ENCODE measurements at regions not wholly inside any gene's neighbourhood (a gene's known extent, or its start where the extent isn't known, plus 50 kb on each side); places are given as distances from the start of the nearest gene placed in this dataset.
"Not testable (repeated sequence)": the region's sequence is repeated elsewhere in the genome, so short reads cannot be mapped to it uniquely, and the experiment has no call there.

DNA sequence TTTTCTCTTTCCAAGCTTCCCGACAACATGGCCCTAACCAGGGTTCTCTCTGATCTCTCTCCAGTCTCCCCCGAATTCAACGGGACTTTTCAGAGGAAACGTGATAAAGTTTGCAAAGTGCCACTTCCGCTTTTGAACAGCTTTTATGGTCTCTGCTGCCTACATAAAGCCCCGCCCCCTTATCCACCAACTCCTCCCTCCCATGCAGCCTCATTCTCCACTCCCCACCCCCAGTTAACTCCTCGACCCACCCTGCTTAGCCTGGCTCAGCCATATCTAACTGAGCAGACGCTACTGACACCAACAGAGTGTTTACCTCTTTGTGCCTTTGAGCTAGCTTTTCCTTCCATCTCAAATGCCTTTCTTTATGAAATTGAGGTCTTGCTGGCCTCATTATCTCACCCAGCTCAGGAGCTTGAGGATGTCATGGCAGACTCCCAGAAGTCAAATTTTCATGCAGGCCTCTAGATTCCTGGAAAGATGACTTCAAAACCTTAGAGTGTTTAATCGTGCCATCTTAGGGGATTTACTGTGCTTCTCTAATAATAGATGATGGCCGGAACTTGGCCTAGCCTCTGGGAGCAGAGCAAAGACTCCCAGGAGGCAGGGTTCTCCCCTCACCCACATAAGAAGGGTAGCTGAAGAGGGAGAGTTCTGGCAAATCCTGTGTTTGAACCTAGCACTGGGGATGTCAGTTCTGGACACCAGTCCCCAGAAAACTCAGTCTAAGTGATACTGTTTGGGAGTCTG, 606.0 kb downstream of the BCOR start:
- Histone ChIP-seq H3K27me3 (ENCODE audit: low read length) (peaks cover 19% of the 10 kb centered on the region), H3K9ac (ENCODE audit: low read length) (no peak overlapping the region), H3K79me2 (ENCODE audit: low read length) (no peaks in the 10 kb centered on the region), H3K9me3 (ENCODE audit: low read length) (no peaks in the 10 kb centered on the region), H2AFZ (ENCODE audit: low read length) (no peak overlapping the region), H3K4me3 (ENCODE audit: low read length) (no peak overlapping the region), H3K9me2 (replicated peaks; ENCODE audit: low read length) (no peaks in the 10 kb centered on the region), H3F3A (ENCODE audit: low read length, unreplicated experiment) (no peaks in the 10 kb centered on the region), H3K4me2 (ENCODE audit: low read length) (no peak overlapping the region), H3K27ac (ENCODE audit: low read length) (no peak overlapping the region), H3K36me3 (ENCODE audit: low read depth, low read length) (no peaks in the 10 kb centered on the region), H3K4me1 (ENCODE audit: insufficient read depth, low read length) (no peaks in the 10 kb centered on the region), H4K20me1 (ENCODE audit: low read length) (no peaks in the 10 kb centered on the region)
- ChIA-PET POLR2A (ENCODE audit: unreplicated experiment) (no interaction called here), CTCF (no interaction called here)
- intact Hi-C loops (cut with micrococcal nuclease) = no loop called here
- no TSS peak for BruUV-seq (replicated peaks)
- TF ChIP-seq, protein P1, sequence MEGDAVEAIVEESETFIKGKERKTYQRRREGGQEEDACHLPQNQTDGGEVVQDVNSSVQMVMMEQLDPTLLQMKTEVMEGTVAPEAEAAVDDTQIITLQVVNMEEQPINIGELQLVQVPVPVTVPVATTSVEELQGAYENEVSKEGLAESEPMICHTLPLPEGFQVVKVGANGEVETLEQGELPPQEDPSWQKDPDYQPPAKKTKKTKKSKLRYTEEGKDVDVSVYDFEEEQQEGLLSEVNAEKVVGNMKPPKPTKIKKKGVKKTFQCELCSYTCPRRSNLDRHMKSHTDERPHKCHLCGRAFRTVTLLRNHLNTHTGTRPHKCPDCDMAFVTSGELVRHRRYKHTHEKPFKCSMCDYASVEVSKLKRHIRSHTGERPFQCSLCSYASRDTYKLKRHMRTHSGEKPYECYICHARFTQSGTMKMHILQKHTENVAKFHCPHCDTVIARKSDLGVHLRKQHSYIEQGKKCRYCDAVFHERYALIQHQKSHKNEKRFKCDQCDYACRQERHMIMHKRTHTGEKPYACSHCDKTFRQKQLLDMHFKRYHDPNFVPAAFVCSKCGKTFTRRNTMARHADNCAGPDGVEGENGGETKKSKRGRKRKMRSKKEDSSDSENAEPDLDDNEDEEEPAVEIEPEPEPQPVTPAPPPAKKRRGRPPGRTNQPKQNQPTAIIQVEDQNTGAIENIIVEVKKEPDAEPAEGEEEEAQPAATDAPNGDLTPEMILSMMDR (conservative IDR thresholded peaks at IDR 0.05; ENCODE audit: low read depth, low read length) = no peak
- TF ChIP-seq EZH2 (IDR thresholded peaks at IDR 0.05; ENCODE audit: low read length, unreplicated experiment) = no peak
- no peak for TF ChIP-seq EZH2phosphoT487 (IDR thresholded peaks at IDR 0.05; ENCODE audit: borderline replicate concordance, low read length)
- DNase-seq (no peak), ATAC-seq (no peak)

- Histone ChIP-seq H3K27me3 (ENCODE audit: low read length) (peaks cover 10% of the 10 kb centered on the region), H3K4me2 (ENCODE audit: low read length) (no peak overlapping the region), H3K9me3 (ENCODE audit: low read length) (no peaks in the 10 kb centered on the region), H3F3A (ENCODE audit: low read length, unreplicated experiment) (no peaks in the 10 kb centered on the region), H3K9ac (ENCODE audit: low read length) (no peak overlapping the region), H3K36me3 (ENCODE audit: low read depth, low read length) (no peaks in the 10 kb centered on the region), H3K27ac (ENCODE audit: low read length) (no peak overlapping the region), H3K79me2 (ENCODE audit: low read length) (no peaks in the 10 kb centered on the region), H3K4me1 (ENCODE audit: insufficient read depth, low read length) (no peaks in the 10 kb centered on the region), H3K4me3 (ENCODE audit: low read length) (no peak overlapping the region), H2AFZ (ENCODE audit: low read length) (no peak overlapping the region), H3K9me2 (replicated peaks; ENCODE audit: low read length) (no peaks in the 10 kb centered on the region), H4K20me1 (ENCODE audit: low read length) (no peaks in the 10 kb centered on the region)
- DNase-seq = no peak
- intact Hi-C loops (cut with micrococcal nuclease) = no loop called here
- ChIA-PET POLR2A (ENCODE audit: unreplicated experiment) (no interaction called here), CTCF (no interaction called here)
- TF ChIP-seq EZH2 (IDR thresholded peaks at IDR 0.05; ENCODE audit: low read length, unreplicated experiment) (no peak), EZH2phosphoT487 (IDR thresholded peaks at IDR 0.05; ENCODE audit: borderline replicate concordance, low read length) (no peak)
- TF ChIP-seq, protein P1 (conservative IDR thresholded peaks at IDR 0.05; ENCODE audit: low read depth, low read length) = no peak
- no TSS peak for BruUV-seq (replicated peaks)
- no peak for ATAC-seq
These were observed 605.1 kb downstream of the BCOR start for GRCh38 chrX:39492497-39493162.

GRCh38 chrX:39493168-39493567, 604.6 kb downstream of the BCOR start:
- ChIA-PET POLR2A (ENCODE audit: unreplicated experiment) (no interaction called here), CTCF (no interaction called here)
- no peaks in the 10 kb centered on the region for H3K9me3 ChIP-seq (ENCODE audit: low read length)

GRCh38 chrX:39497117-39497516, 600.6 kb downstream of the BCOR start:
- H3K9ac ChIP-seq (ENCODE audit: low read length); H3K4me2 ChIP-seq (ENCODE audit: low read length); POLR2A ChIA-PET (ENCODE audit: unreplicated experiment); H3K9me2 ChIP-seq (replicated peaks; ENCODE audit: low read length); H3K27ac ChIP-seq (ENCODE audit: low read length); H3K4me3 ChIP-seq (ENCODE audit: low read length); H2AFZ ChIP-seq (ENCODE audit: low read length); H3K79me2 ChIP-seq (ENCODE audit: low read length); ATAC-seq; H3K36me3 ChIP-seq (ENCODE audit: low read depth, low read length); H3K4me1 ChIP-seq (ENCODE audit: insufficient read depth, low read length); H3K9me3 ChIP-seq (ENCODE audit: low read length); BruUV-seq (replicated peaks); intact Hi-C loops (cut with micrococcal nuclease); DNase-seq; H3K27me3 ChIP-seq (ENCODE audit: low read length); H3F3A ChIP-seq (ENCODE audit: low read length, unreplicated experiment); H4K20me1 ChIP-seq (ENCODE audit: low read length); CTCF ChIA-PET: not testable (repeated sequence)

More at GRCh38 chrX:39493168-39493567, 604.6 kb downstream of the BCOR start:
- Histone ChIP-seq H3F3A (ENCODE audit: low read length, unreplicated experiment) (no peaks in the 10 kb centered on the region), H3K4me2 (ENCODE audit: low read length) (no peak overlapping the region), H4K20me1 (ENCODE audit: low read length) (no peaks in the 10 kb centered on the region), H3K27ac (ENCODE audit: low read length) (no peak overlapping the region), H3K79me2 (ENCODE audit: low read length) (no peaks in the 10 kb centered on the region), H3K4me1 (ENCODE audit: insufficient read depth, low read length) (no peaks in the 10 kb centered on the region), H3K36me3 (ENCODE audit: low read depth, low read length) (no peaks in the 10 kb centered on the region), H3K9me2 (replicated peaks; ENCODE audit: low read length) (no peaks in the 10 kb centered on the region), H2AFZ (ENCODE audit: low read length) (no peak overlapping the region), H3K4me3 (ENCODE audit: low read length) (no peak overlapping the region), H3K27me3 (ENCODE audit: low read length) (peaks cover 5% of the 10 kb centered on the region), H3K9ac (ENCODE audit: low read length) (no peak overlapping the region)
- DNase-seq (no peak), ATAC-seq (no peak)
- intact Hi-C loops (cut with micrococcal nuclease) = no loop called here
- TF ChIP-seq EZH2phosphoT487 (IDR thresholded peaks at IDR 0.05; ENCODE audit: borderline replicate concordance, low read length) (no peak), EZH2 (IDR thresholded peaks at IDR 0.05; ENCODE audit: low read length, unreplicated experiment) (no peak)
- TF ChIP-seq, protein P1 (conservative IDR thresholded peaks at IDR 0.05; ENCODE audit: low read depth, low read length) = no peak
- no TSS peak for BruUV-seq (replicated peaks)
